ENCODE measurements at regions not wholly inside any gene's neighbourhood (a gene's known extent, or its start where the extent isn't known, plus 50 kb on each side); places are given as distances from the start of the nearest gene placed in this dataset.

GRCh38 chr1:228873709-228874108, 138.4 kb downstream of the RHOU start:
- no peak for TF ChIP-seq POLR2A (IDR thresholded peaks at IDR 0.05)
- TF ChIP-seq CTCF (IDR thresholded peaks at IDR 0.05), result no peak
